ENCODE measurements at regions not wholly inside any gene's neighbourhood (a gene's known extent, or its start where the extent isn't known, plus 50 kb on each side); places are given as distances from the start of the nearest gene placed in this dataset.

GRCh38 chrX:16307950-16308349 lies 140.7 kb downstream of the MAGEB17 start:
- 25% methylated on average over 2 of the region's 2 CpGs for WGBS (ENCODE audit: insufficient coverage, insufficient replicate concordance, low lambda C conversion rate, missing lambda C conversion rate)
- in situ Hi-C loops (cut with MboI), result no loop called here

More at GRCh38 chrX:16307950-16308349, 140.7 kb downstream of the MAGEB17 start:
- Histone ChIP-seq H3K27me3 (replicated peaks in 1 of 2; ENCODE audit: control insufficient read depth in 2 of 2, insufficient read depth in 2 of 2, low read length in 1 of 2) (peaks cover 0 to 3% of the 10 kb centered on the region in 2 experiments; a peak in 1 of 4 replicates), H3K4me3 (no peak overlapping the region), H3K9me3 (replicated peaks; ENCODE audit: control insufficient read depth, insufficient read depth, low read length) (no peaks in the 10 kb centered on the region), H4K20me1 (ENCODE audit: control insufficient read depth, insufficient read depth) (no peaks in the 10 kb centered on the region), H3K36me3 (ENCODE audit: control insufficient read depth in 2 of 2, insufficient read depth in 2 of 2, low read length in 1 of 2) (no peaks in the 10 kb centered on the region), H2AFZ (ENCODE audit: control insufficient read depth, low read depth, low read length) (no peak overlapping the region), H3K9ac (ENCODE audit: control insufficient read depth, insufficient read depth, low read length) (no peak overlapping the region), H3K4me1 (ENCODE audit: control insufficient read depth, insufficient read depth, low read length) (no peaks in the 10 kb centered on the region), H3K27ac (ENCODE audit: control insufficient read depth, insufficient read depth) (no peak overlapping the region), H3K79me2 (ENCODE audit: control insufficient read depth, insufficient read depth, low read length) (no peaks in the 10 kb centered on the region), H3K4me2 (ENCODE audit: control insufficient read depth, insufficient read depth) (no peak overlapping the region)
- FAIRE-seq (no peak), ATAC-seq (no peak), DNase-seq (ENCODE audit: low read depth, low spot score) (no peak)
- RAD21 ChIA-PET (ENCODE audit: unreplicated experiment), result no interaction called here
- CTCF ChIA-PET, result interaction anchor here (1.4 kb wide), 1 partner anchor 10 kb away, joined by 3 read pairs; no protein-coding TSS in a partner anchor
- no peak for TF ChIP-seq ZNF207 (IDR thresholded peaks at IDR 0.05; ENCODE audit: borderline replicate concordance)
- no peak for TF ChIP-seq ZBTB4 (CRISPR knock-in tag; IDR thresholded peaks at IDR 0.05)
- TF ChIP-seq GABPA (IDR thresholded peaks at IDR 0.05; ENCODE audit: low read depth), result no peak
- no peak for TF ChIP-seq USF2 (IDR thresholded peaks at IDR 0.05; ENCODE audit: borderline replicate concordance, low read depth, low read length)
- TF ChIP-seq FOXM1 (IDR thresholded peaks at IDR 0.05; ENCODE audit: low read depth, low read length), result no peak
- no peak for TF ChIP-seq POLR2AphosphoS5 (IDR thresholded peaks at IDR 0.05; ENCODE audit: low read length)
- no peak for TF ChIP-seq USF1 (IDR thresholded peaks at IDR 0.05; ENCODE audit: borderline replicate concordance, extremely low read length, insufficient read depth, low read depth, low read length)
- intact Hi-C loops (cut with micrococcal nuclease; ENCODE audit: unreplicated experiment), result loop anchor here (10.0 kb wide), 1 partner anchor 373 kb away; no protein-coding TSS in a partner anchor
- BruUV-seq (replicated peaks), result no TSS peak
- SMC1A ChIA-PET (ENCODE audit: uncharacterized antibody, unreplicated experiment), result no interaction called here
- POLR2A ChIA-PET, result no interaction called here

Measured in GM12878 (cell line).